ENCODE measurements at regions not wholly inside any gene's neighbourhood (a gene's known extent, or its start where the extent isn't known, plus 50 kb on each side); places are given as distances from the start of the nearest gene placed in this dataset.

DNA sequence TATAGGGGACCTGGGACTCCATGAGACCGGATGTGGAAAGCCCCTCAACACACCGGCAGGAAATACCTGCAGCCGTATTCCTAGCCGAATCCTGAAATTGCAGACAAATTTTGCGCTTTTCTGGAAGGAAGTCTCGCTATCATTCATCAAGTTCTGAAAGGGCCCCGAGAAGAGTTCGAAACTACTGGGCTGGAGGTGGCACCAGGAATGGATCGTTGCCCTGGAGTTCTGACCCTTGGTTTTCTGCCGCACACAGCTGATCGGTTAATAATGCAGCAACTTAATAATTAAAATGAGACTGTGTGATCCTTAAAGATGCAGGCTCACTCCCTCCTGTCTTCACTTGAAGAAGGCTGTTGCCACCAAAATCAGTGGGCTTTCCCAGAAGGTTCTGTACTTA lies 55.7 kb upstream of the MRTFB start:
- TF ChIP-seq TOPORS (CRISPR knock-in tag; IDR thresholded peaks at IDR 0.05), result no peak
- no peak for TF ChIP-seq HNF4A (CRISPR knock-in tag; IDR thresholded peaks at IDR 0.05)
- no peak for TF ChIP-seq LCORL (IDR thresholded peaks at IDR 0.05)
- TF ChIP-seq LCORL (CRISPR knock-in tag; IDR thresholded peaks at IDR 0.05), result no peak
- no peak for TF ChIP-seq HDAC6 (IDR thresholded peaks at IDR 0.05; ENCODE audit: low read depth, low read length)
- TF ChIP-seq MTA3 (CRISPR knock-in tag; IDR thresholded peaks at IDR 0.05), result no peak
- TF ChIP-seq YY1 (IDR thresholded peaks at IDR 0.05; ENCODE audit: insufficient read depth, insufficient replicate concordance, low read depth, low read length), result no peak
- no peak for TF ChIP-seq ZNF780A (CRISPR knock-in tag; IDR thresholded peaks at IDR 0.05)
- TF ChIP-seq HNRNPLL (IDR thresholded peaks at IDR 0.05; ENCODE audit: low read depth, low read length, poor library complexity, severe bottlenecking), result no peak
